ENCODE measurements at regions not wholly inside any gene's neighbourhood (a gene's known extent, or its start where the extent isn't known, plus 50 kb on each side); places are given as distances from the start of the nearest gene placed in this dataset.
A peak's percentile ranks its signal among the peaks of the same experiment; 100 is the strongest.
"Not testable (repeated sequence)": the region's sequence is repeated elsewhere in the genome, so short reads cannot be mapped to it uniquely, and the experiment has no call there.

DNA sequence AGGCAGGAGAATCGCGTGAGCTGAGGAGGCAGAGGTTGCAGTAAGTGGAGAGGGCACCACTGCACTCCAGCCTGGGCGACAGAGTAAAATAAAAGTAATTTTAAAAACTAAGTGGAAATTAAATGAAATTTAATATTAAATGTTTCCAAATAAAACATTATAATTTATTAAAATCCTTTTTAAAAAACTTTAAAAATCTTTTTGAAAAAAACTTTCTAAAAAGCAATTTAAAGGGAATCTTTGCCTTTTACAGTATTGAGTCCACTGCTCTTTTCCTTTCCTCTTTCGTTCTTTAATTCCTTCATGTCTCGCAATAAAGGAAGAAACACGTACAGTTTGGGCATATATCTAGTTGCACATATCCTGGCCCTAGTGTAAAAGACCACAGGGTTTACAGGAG, 77.8 kb upstream of the DMRT1 start:
- DNase-seq = no peak
- ChIA-PET POLR2A (no interaction called here), CTCF (interaction anchor here (1.0 to 3.2 kb wide), 5 partner anchors 8 to 260 kb away, joined by 3 to 18 read pairs (median 4); no protein-coding TSS in a partner anchor)
- peaks cover 33% of the 10 kb centered on the region for H3K4me1 Mint-ChIP-seq
- H3K9me3 Mint-ChIP-seq = no peaks in the 10 kb centered on the region
- H3K36me3 Mint-ChIP-seq (ENCODE audit: low read depth) = no peaks in the 10 kb centered on the region
- H3K27ac Mint-ChIP-seq = no peak overlapping the region
- peaks cover 40% of the 10 kb centered on the region for H3K27me3 Mint-ChIP-seq
- H3K4me3 Mint-ChIP-seq = no peak overlapping the region

DNA sequence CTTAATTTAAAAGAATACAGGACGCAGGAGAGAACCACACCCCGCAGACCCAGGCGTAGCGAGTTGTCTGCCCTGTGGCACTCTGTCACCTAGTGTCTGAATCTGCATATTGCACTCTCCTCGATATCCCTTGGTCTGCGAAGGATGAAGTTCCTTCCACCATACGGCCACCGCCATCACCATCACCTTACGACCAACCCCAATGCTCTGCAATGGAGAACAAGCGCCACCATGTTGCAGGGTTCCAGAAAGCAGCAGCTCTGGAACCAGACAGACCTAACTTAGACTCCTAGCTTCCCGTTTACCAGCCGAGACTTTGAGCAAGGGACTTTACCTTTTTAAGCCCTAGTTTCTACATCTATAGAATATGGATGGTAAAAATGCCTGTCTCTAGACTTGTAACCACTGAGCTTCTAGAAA, 77.4 kb upstream of the DMRT1 start:
- peaks cover 43% of the 10 kb centered on the region for H3K27me3 Mint-ChIP-seq
- peak; percentile 61 for DNase-seq
- H3K4me3 Mint-ChIP-seq = no peak overlapping the region
- H3K9me3 Mint-ChIP-seq = no peaks in the 10 kb centered on the region
- ChIA-PET CTCF (interaction anchor here (0.6 to 3.2 kb wide), 9 partner anchors 9 to 614 kb away, joined by 3 to 18 read pairs (median 4); no protein-coding TSS in a partner anchor), POLR2A (no interaction called here)
- no peak overlapping the region for H3K27ac Mint-ChIP-seq
- peaks cover 31% of the 10 kb centered on the region for H3K4me1 Mint-ChIP-seq
- no peaks in the 10 kb centered on the region for H3K36me3 Mint-ChIP-seq (ENCODE audit: low read depth)

DNA sequence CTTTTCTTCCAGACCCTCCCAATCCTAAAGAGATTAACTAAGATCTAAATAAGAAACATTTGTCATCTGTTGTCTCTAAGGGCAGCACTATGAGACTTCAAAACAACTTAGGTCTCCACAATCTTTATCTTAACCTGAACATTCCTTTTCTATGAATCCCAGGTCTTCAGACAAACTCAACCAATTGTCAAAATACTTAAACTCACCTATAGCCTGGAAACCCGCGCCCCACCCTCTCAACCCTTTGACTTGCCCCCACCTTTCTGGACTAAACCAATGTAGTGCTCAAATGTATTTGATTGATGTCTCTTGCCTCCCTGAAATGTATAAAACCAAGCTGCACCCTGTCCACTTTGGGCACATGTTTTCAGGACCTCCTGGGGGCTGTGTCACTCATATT, 76.5 kb upstream of the DMRT1 start:
- ChIA-PET POLR2A (no interaction called here), CTCF (interaction anchor here (0.8 to 3.2 kb wide), 7 partner anchors 10 to 261 kb away, joined by 3 to 18 read pairs (median 4); no protein-coding TSS in a partner anchor)
- peaks cover 5% of the 10 kb centered on the region for H3K36me3 Mint-ChIP-seq (ENCODE audit: low read depth)
- peaks cover 49% of the 10 kb centered on the region for H3K27me3 Mint-ChIP-seq
- DNase-seq = no peak
- H3K4me3 Mint-ChIP-seq = no peak overlapping the region
- H3K9me3 Mint-ChIP-seq = peaks cover 2% of the 10 kb centered on the region
- H3K4me1 Mint-ChIP-seq = peaks cover 26% of the 10 kb centered on the region
- no peak overlapping the region for H3K27ac Mint-ChIP-seq

GRCh38 chr9:767061-767561, 74.4 kb upstream of the DMRT1 start:
- H3K4me1 Mint-ChIP-seq; H3K9me3 Mint-ChIP-seq; DNase-seq; H3K27ac Mint-ChIP-seq; H3K36me3 Mint-ChIP-seq (ENCODE audit: low read depth); H3K4me3 Mint-ChIP-seq; POLR2A ChIA-PET: not testable (repeated sequence)
- peaks cover 68% of the 10 kb centered on the region for H3K27me3 Mint-ChIP-seq
- CTCF ChIA-PET = interaction anchor here (3.2 kb wide), 1 partner anchor 154 kb away, joined by 18 read pairs; no protein-coding TSS in a partner anchor

DNA sequence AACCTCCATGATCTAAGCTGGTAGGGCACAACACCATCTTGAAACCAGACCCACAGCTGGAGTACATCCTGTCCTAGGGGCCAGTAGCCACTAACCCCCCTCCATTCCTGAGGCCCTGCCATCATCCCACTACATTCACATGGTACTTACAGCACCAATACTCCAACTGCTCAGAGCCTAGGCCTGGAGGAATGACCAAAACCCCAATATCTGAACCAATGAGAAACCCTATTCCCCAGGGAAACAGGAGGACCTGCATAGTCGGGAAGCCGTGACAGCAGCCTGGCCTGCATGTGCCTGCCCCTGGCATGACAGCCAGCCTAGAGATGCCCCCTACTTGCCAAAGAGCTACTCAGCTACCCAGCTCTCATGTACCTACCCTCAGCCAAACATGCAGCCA, 65.4 kb upstream of the DMRT1 start:
- POLR2A ChIA-PET = interaction anchor here (0.7 kb wide), 1 partner anchor 504 kb away, joined by 4 read pairs; no protein-coding TSS in a partner anchor
- Mint-ChIP-seq H3K36me3 (ENCODE audit: low read depth) (no peaks in the 10 kb centered on the region), H3K4me1 (no peaks in the 10 kb centered on the region), H3K4me3 (no peak overlapping the region), H3K27me3 (peaks cover 38% of the 10 kb centered on the region), H3K9me3 (no peaks in the 10 kb centered on the region), H3K27ac (no peak overlapping the region)
- CTCF ChIA-PET = no interaction called here
- no peak for DNase-seq

DNA sequence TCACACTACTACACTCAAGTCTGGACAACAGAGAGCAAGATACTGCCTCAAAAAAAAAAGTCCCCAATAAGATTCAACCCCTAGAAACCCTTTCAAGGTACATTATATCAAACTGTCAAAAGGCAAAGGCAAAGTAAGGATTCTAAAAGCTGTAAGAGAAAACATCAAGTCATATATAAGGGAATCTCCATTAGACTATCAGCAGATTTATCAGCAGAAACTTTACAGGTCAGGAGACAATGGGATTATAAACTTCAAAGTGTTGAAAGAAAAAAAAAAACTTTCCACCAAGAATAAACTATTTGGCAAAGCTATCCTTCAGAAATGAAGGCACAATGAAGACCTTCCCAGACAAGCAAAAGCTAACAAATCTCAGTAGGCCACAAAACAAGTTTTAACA, 63.5 kb upstream of the DMRT1 start:
- POLR2A ChIA-PET = interaction anchor here (0.6 kb wide), 1 partner anchor 27 kb away, joined by 3 read pairs; no protein-coding TSS in a partner anchor
- no peaks in the 10 kb centered on the region for H3K36me3 Mint-ChIP-seq (ENCODE audit: low read depth)
- peaks cover 25% of the 10 kb centered on the region for H3K27me3 Mint-ChIP-seq
- no peaks in the 10 kb centered on the region for H3K9me3 Mint-ChIP-seq
- no peaks in the 10 kb centered on the region for H3K4me1 Mint-ChIP-seq
- DNase-seq = no peak
- H3K4me3 Mint-ChIP-seq = no peak overlapping the region
- no peak overlapping the region for H3K27ac Mint-ChIP-seq
- CTCF ChIA-PET = interaction anchor here (1.1 to 1.8 kb wide), 2 partner anchors 10 to 14 kb away, joined by 3 to 4 read pairs; no protein-coding TSS in a partner anchor

GRCh38 chr9:784202-784601, 57.3 kb upstream of the DMRT1 start:
- Mint-ChIP-seq H3K27me3 (peaks cover 9% of the 10 kb centered on the region), H3K4me3 (no peak overlapping the region), H3K9me3 (no peaks in the 10 kb centered on the region), H3K36me3 (ENCODE audit: low read depth) (no peaks in the 10 kb centered on the region), H3K4me1 (peaks cover 4% of the 10 kb centered on the region), H3K27ac (no peak overlapping the region)
- ChIA-PET POLR2A (no interaction called here), CTCF (interaction anchor here (0.6 kb wide), 1 partner anchor 21 kb away, joined by 4 read pairs; no protein-coding TSS in a partner anchor)
- no peak for DNase-seq

DNA sequence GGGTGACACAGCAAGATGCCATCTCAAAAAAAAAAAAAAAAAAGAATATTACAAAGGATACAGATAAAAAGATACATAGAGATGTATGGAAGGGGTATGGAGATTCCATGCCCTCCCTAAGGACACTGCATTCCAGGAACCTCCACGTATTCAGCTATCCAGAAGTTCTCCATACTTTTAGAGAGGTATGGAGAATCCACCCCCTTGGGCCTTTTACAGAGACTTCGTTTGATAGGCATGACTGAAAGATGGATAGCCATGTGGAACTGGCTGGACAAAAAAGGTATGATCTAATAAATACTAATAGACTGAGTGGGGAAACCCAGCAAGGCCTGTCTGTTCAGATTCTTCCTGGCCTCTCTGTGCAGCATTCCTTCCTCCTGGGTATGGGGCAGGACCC, 56.6 kb upstream of the DMRT1 start:
- POLR2A ChIA-PET = no interaction called here
- Mint-ChIP-seq H3K4me3 (no peak overlapping the region), H3K36me3 (ENCODE audit: low read depth) (no peaks in the 10 kb centered on the region), H3K27ac (no peak overlapping the region), H3K4me1 (peaks cover 4% of the 10 kb centered on the region), H3K27me3 (peaks cover 6% of the 10 kb centered on the region), H3K9me3 (no peaks in the 10 kb centered on the region)
- CTCF ChIA-PET = no interaction called here
- no peak for DNase-seq

GRCh38 chr9:785997-786396, 55.5 kb upstream of the DMRT1 start:
- ChIA-PET POLR2A (no interaction called here), CTCF (no interaction called here)
- Mint-ChIP-seq H3K27ac (no peak overlapping the region), H3K9me3 (no peaks in the 10 kb centered on the region), H3K4me3 (no peak overlapping the region), H3K4me1 (peaks cover 4% of the 10 kb centered on the region), H3K27me3 (peaks cover 2% of the 10 kb centered on the region), H3K36me3 (ENCODE audit: low read depth) (no peaks in the 10 kb centered on the region)
- no peak for DNase-seq

GRCh38 chr9:786405-786804, 55.1 kb upstream of the DMRT1 start:
- Mint-ChIP-seq H3K27ac (no peak overlapping the region), H3K4me3 (no peak overlapping the region), H3K27me3 (no peaks in the 10 kb centered on the region), H3K9me3 (no peaks in the 10 kb centered on the region), H3K36me3 (ENCODE audit: low read depth) (no peaks in the 10 kb centered on the region), H3K4me1 (peaks cover 4% of the 10 kb centered on the region)
- ChIA-PET CTCF (interaction anchor here (0.5 kb wide), 1 partner anchor 18 kb away, joined by 3 read pairs; no protein-coding TSS in a partner anchor), POLR2A (no interaction called here)
- DNase-seq = no peak

- DNase-seq = no peak
- no peaks in the 10 kb centered on the region for H3K9me3 Mint-ChIP-seq
- peaks cover 4% of the 10 kb centered on the region for H3K4me1 Mint-ChIP-seq
- H3K4me3 Mint-ChIP-seq = no peak overlapping the region
- no peaks in the 10 kb centered on the region for H3K36me3 Mint-ChIP-seq (ENCODE audit: low read depth)
- POLR2A ChIA-PET = no interaction called here
- CTCF ChIA-PET = interaction anchor here (0.6 to 1.5 kb wide), 3 partner anchors 31 to 202 kb away, joined by 3 to 4 read pairs (median 3); no protein-coding TSS in a partner anchor
- no peak overlapping the region for H3K27ac Mint-ChIP-seq
- peaks cover 5% of the 10 kb centered on the region for H3K27me3 Mint-ChIP-seq
Observed at GRCh38 chr9:788777-789176, 52.7 kb upstream of the DMRT1 start.

All from activated CD4-positive, alpha-beta memory T cell treated with anti-CD3 and anti-CD28 coated beads, Interleukin-2, amount 10 ng/mL, durations not matched to agents 7 days and 5 days (primary cell).